ENCODE measurements at regions not wholly inside any gene's neighbourhood (a gene's known extent, or its start where the extent isn't known, plus 50 kb on each side); places are given as distances from the start of the nearest gene placed in this dataset.
A peak's percentile ranks its signal among the peaks of the same experiment; 100 is the strongest.

GRCh38 chr15:38687340-38687739 lies 122.7 kb upstream of the RASGRP1 start:
- Histone ChIP-seq H2AFZ (ENCODE audit: low read length) (no peak overlapping the region), H3K4me3 (ENCODE audit: low read depth, low read length, poor library complexity, severe bottlenecking) (no peak overlapping the region), H3K9me2 (ENCODE audit: insufficient read depth, low read length) (no peaks in the 10 kb centered on the region), H3K27ac (ENCODE audit: low read depth, low read length, poor library complexity, severe bottlenecking) (no peak overlapping the region), H3K4me1 (ENCODE audit: insufficient read depth, low read length, poor library complexity, severe bottlenecking) (peaks cover 42% of the 10 kb centered on the region), H4K20me1 (ENCODE audit: insufficient read depth, low read length) (no peaks in the 10 kb centered on the region), H3K79me2 (ENCODE audit: insufficient read depth, low read depth, low read length) (no peaks in the 10 kb centered on the region), H3K36me3 (ENCODE audit: insufficient read depth, low read length) (no peaks in the 10 kb centered on the region), H3K9me3 (ENCODE audit: low read length) (no peaks in the 10 kb centered on the region), H3K4me2 (ENCODE audit: low read length) (no peak overlapping the region)
- no TSS peak for BruUV-seq (replicated peaks)
- DNase-seq (ENCODE audit: low spot score): no peak
- POLR2A ChIA-PET: interaction anchor here (0.5 to 1.4 kb wide), 9 partner anchors 10 to 1768 kb away, joined by 3 to 8 read pairs (median 3); partner anchors contain the start of genes FAM98B and RASGRP1
- no peak for TF ChIP-seq CTCF (conservative IDR thresholded peaks at IDR 0.05; ENCODE audit: low read length)
- no peak for TF ChIP-seq EZH2phosphoT487 (IDR thresholded peaks at IDR 0.05; ENCODE audit: borderline replicate concordance, low read depth, low read length)
- CTCF ChIA-PET (ENCODE audit: unreplicated experiment): interaction anchor here (1.1 to 2.5 kb wide), 3 partner anchors 12 to 247 kb away, joined by 4 to 13 read pairs (median 6); partner anchors contain the start of gene RASGRP1
- intact Hi-C loops (cut with micrococcal nuclease; ENCODE audit: unreplicated experiment): loop anchor here (1.0 kb wide), 1 partner anchor 247 kb away; no protein-coding TSS in a partner anchor

GRCh38 chr15:38687775-38688495 lies 123.3 kb upstream of the RASGRP1 start:
- BruUV-seq (replicated peaks): no TSS peak
- ChIA-PET CTCF (ENCODE audit: unreplicated experiment) (interaction anchor here (0.6 to 2.5 kb wide), 4 partner anchors 12 to 124 kb away, joined by 3 to 13 read pairs (median 4); partner anchors contain the start of gene RASGRP1), POLR2A (interaction anchor here (0.6 to 1.6 kb wide), 7 partner anchors 13 to 248 kb away, joined by 3 to 4 read pairs (median 3); partner anchors contain the start of gene FAM98B)
- Histone ChIP-seq H3K9me2 (ENCODE audit: insufficient read depth, low read length) (no peaks in the 10 kb centered on the region), H3K36me3 (ENCODE audit: insufficient read depth, low read length) (no peaks in the 10 kb centered on the region), H3K4me3 (ENCODE audit: low read depth, low read length, poor library complexity, severe bottlenecking) (no peak overlapping the region), H3K79me2 (ENCODE audit: insufficient read depth, low read depth, low read length) (no peaks in the 10 kb centered on the region), H2AFZ (ENCODE audit: low read length) (peak overlapping the region; percentile 62; the same call in 1 of the 2 replicates), H3K27ac (ENCODE audit: low read depth, low read length, poor library complexity, severe bottlenecking) (no peak overlapping the region), H3K9me3 (ENCODE audit: low read length) (no peaks in the 10 kb centered on the region), H3K4me2 (ENCODE audit: low read length) (no peak overlapping the region), H4K20me1 (ENCODE audit: insufficient read depth, low read length) (no peaks in the 10 kb centered on the region), H3K4me1 (ENCODE audit: insufficient read depth, low read length, poor library complexity, severe bottlenecking) (peaks cover 37% of the 10 kb centered on the region)
- DNase-seq (ENCODE audit: low spot score): no peak
- intact Hi-C loops (cut with micrococcal nuclease; ENCODE audit: unreplicated experiment): loop anchor here (1.0 kb wide), 1 partner anchor 248 kb away; no protein-coding TSS in a partner anchor
- TF ChIP-seq CTCF (conservative IDR thresholded peaks at IDR 0.05; ENCODE audit: low read length) (no peak), EZH2phosphoT487 (IDR thresholded peaks at IDR 0.05; ENCODE audit: borderline replicate concordance, low read depth, low read length) (no peak)

Data from OCI-LY7 (cell line).